K562 (cell line): ENCODE measurements at regions not wholly inside any gene's neighbourhood (a gene's known extent, or its start where the extent isn't known, plus 50 kb on each side); places are given as distances from the start of the nearest gene placed in this dataset.

Source experiments
- ATAC-seq: fragments of 200-7000 bp; cut with Tn5 transposase; 3 replicates; pipeline ENCODE4 v1.9.1; 2020; ENCODE audit warnings: moderate library complexity
- BruUV-seq: library from RNA; stranded (reverse); fragments of 400-500 nt; replicated peaks from 2 replicates; lab custom pipeline; 2021; lab: Mats Ljungman, UMichigan
- CTCF ChIA-PET: fragments of 300-600 bp; formaldehyde crosslinking; extraction: SDS; loops from one replicate; lab custom pipeline; 2021; ENCODE audit warnings: low intra/inter-chr PET ratio; lab: Yijun Ruan, JAX
- POLR2A ChIA-PET: fragments of 300-600, 350-650 bp; sonication (Branson Sonifier 250); formaldehyde crosslinking; extraction: SDS; loops from one replicate; lab custom pipeline; 2021; ENCODE audit warnings: antibody characterized with exemption, inconsistent platforms; lab: Yijun Ruan, JAX
- DNase-seq, 4 experiments: peaks; one replicate each; pipeline versions ENCODE4 v3.0.0 to v3.0.0-alpha.2; 2011 to 2018; ENCODE audit warnings: low spot score in 3 of 4, mixed read lengths in 3 of 4; ENCODE audit errors: extremely low read depth in 1 of 4
- FAIRE-seq: peaks from 2 replicates; lab custom pipeline; 2011; peaks lifted over from hg19 to GRCh38; lab: Jason Lieb, UNC
- H2AFZ ChIP-seq: 2 replicates; pipeline ENCODE4 v1.6.0; 2011; ENCODE audit warnings: low read depth, low read length, control low read depth, inconsistent platforms
- H3K27ac ChIP-seq: fragments of 200-600 bp; 3 replicates; pipeline ENCODE4 v1.8.0; 2011; ENCODE audit warnings: low read depth, mild to moderate bottlenecking, control low read depth, inconsistent platforms, low read length, moderate library complexity, mixed read lengths; ENCODE audit errors: extremely low read depth
- H3K27me3 ChIP-seq, 2 experiments: fragments of 300-600 bp in 1 of 2; 2 replicates in 1 of 2; 3 replicates in 1 of 2; pipeline versions ENCODE4 v1.6.0 to v1.8.0; 2011; ENCODE audit warnings: inconsistent platforms in 2 of 2, low read length in 2 of 2, mild to moderate bottlenecking in 1 of 2, mixed read lengths in 1 of 2, moderate library complexity in 1 of 2; ENCODE audit not compliant: control insufficient read depth in 2 of 2, insufficient read depth in 2 of 2
- H3K36me3 ChIP-seq: fragments of 300-600 bp; 3 replicates; pipeline ENCODE4 v1.8.0; 2011; ENCODE audit warnings: mild to moderate bottlenecking, low read length, inconsistent platforms; ENCODE audit not compliant: control insufficient read depth, insufficient read depth
- H3K4me1 ChIP-seq, 2 experiments: fragments of 200-600 bp in 1 of 2; replicated peaks in 1 of 2; 2 replicates in 1 of 2; 3 replicates in 1 of 2; pipeline versions ENCODE4 v1.5.1 to v1.8.0; 2011; ENCODE audit warnings: inconsistent platforms in 2 of 2, low read length in 2 of 2, mild to moderate bottlenecking in 1 of 2, mixed read lengths in 1 of 2, moderate library complexity in 1 of 2; ENCODE audit not compliant: control insufficient read depth in 2 of 2, insufficient read depth in 2 of 2
- H3K4me2 ChIP-seq: 2 replicates; pipeline ENCODE4 v1.6.1; 2011; ENCODE audit warnings: low read length, control low read depth, inconsistent platforms, mixed read lengths; ENCODE audit not compliant: insufficient read depth
- H3K4me3 ChIP-seq: fragments of 200-600 bp; sonication (generic), shearing (Covaris generic); 2 replicates; pipeline ENCODE4 v1.5.1; 2016; ENCODE audit warnings: control low read depth, inconsistent platforms
- H3K79me2 ChIP-seq: fragments of 200-600 bp; 3 replicates; pipeline ENCODE4 v1.8.0; 2011; ENCODE audit warnings: low read length, inconsistent platforms; ENCODE audit not compliant: control insufficient read depth, insufficient read depth
- H3K9ac ChIP-seq, 2 experiments: 2 replicates each; pipeline versions ENCODE4 v1.6.0 to v1.6.1; 2011; ENCODE audit warnings: low read depth in 2 of 2, low read length in 2 of 2, control low read depth in 1 of 2, inconsistent platforms in 1 of 2, mild to moderate bottlenecking in 1 of 2, mixed read lengths in 1 of 2; ENCODE audit not compliant: insufficient read depth in 1 of 2
- H3K9me1 ChIP-seq: one replicate; pipeline ENCODE4 v1.6.0; 2011; ENCODE audit warnings: inconsistent platforms, mild to moderate bottlenecking, low read length, moderate library complexity; ENCODE audit not compliant: control insufficient read depth, insufficient read depth
- H3K9me3 ChIP-seq: replicated peaks from 2 replicates; pipeline ENCODE4 v1.5.1; 2011; ENCODE audit warnings: low read depth, low read length, inconsistent platforms; ENCODE audit not compliant: control insufficient read depth, insufficient read depth
- H4K20me1 ChIP-seq: replicated peaks from 2 replicates; pipeline ENCODE4 v1.6.1; 2011; ENCODE audit warnings: low read length, inconsistent platforms, mixed read lengths; ENCODE audit not compliant: control insufficient read depth, insufficient read depth
- DIDO1 ChIP-seq: fragments of 450-650 bp; IDR thresholded peaks from 2 replicates; pipeline ENCODE4 v1.6.1; 2016; ENCODE audit warnings: low read depth, missing biosample characterization, missing genetic modification characterization
- ETV5 ChIP-seq: sonication (generic); formaldehyde crosslinking; IDR thresholded peaks from 2 replicates; pipeline ENCODE4 v1.4.0; 2020; ENCODE audit warnings: low read depth, mild to moderate bottlenecking, missing genetic modification reagents
- FOXA3 ChIP-seq, 2 experiments: fragments of 450-650 bp in 1 of 2; sonication (generic) in 1 of 2; formaldehyde crosslinking; IDR thresholded peaks in 1 of 2; conservative IDR thresholded peaks in 1 of 2; 2 replicates each; pipeline versions ENCODE4 v1.4.0 to v1.8.0; 2020 to 2022; ENCODE audit warnings: mild to moderate bottlenecking in 2 of 2, missing genetic modification reagents in 1 of 2
- HDAC1 ChIP-seq, 2 experiments: fragments of 450-650 bp; IDR thresholded peaks; 2 replicates each; pipeline ENCODE4 v1.6.1; 2016 to 2017; ENCODE audit warnings: inconsistent platforms in 1 of 2, mild to moderate bottlenecking in 1 of 2, moderate library complexity in 1 of 2
- HMGXB4 ChIP-seq: sonication (generic); formaldehyde crosslinking; IDR thresholded peaks from 2 replicates; pipeline ENCODE4 v1.8.1; 2023; ENCODE audit warnings: mild to moderate bottlenecking, missing genetic modification reagents
- MAX ChIP-seq: sonication (generic); formaldehyde crosslinking; IDR thresholded peaks from 2 replicates; pipeline ENCODE4 v1.9.0; 2022; ENCODE audit warnings: mild to moderate bottlenecking, missing genetic modification reagents
- MTF1 ChIP-seq: fragments of 250-450 bp; sonication (Bioruptor Pico); IDR thresholded peaks from 2 replicates; pipeline ENCODE4 v1.9.0; 2021; ENCODE audit warnings: moderate library complexity, mild to moderate bottlenecking, inconsistent platforms, borderline replicate concordance
- NR2C2 ChIP-seq, 2 experiments: fragments of 200-800 bp in 1 of 2; sonication (Bioruptor generic) in 1 of 2; sonication (generic) in 1 of 2; formaldehyde crosslinking in 1 of 2; IDR thresholded peaks; 2 replicates each; pipeline versions ENCODE4 v1.6.1 to v1.8.0; 2016 to 2022; ENCODE audit warnings: mild to moderate bottlenecking in 1 of 2, missing compliant biosample characterization in 1 of 2, missing genetic modification characterization in 1 of 2, missing genetic modification reagents in 1 of 2
- POLR2G ChIP-seq: fragments of 200-400 bp; formaldehyde crosslinking; IDR thresholded peaks from 2 replicates; pipeline ENCODE4 v1.6.1; 2017; ENCODE audit warnings: low read depth, mild to moderate bottlenecking, antibody characterized with exemption, low read length, moderate library complexity
- RNF219 ChIP-seq: fragments of 250-450 bp; sonication (Bioruptor Pico); IDR thresholded peaks from 2 replicates; pipeline ENCODE4 v1.5.0; 2022; ENCODE audit warnings: mild to moderate bottlenecking
- SIN3B ChIP-seq: fragments of 450-650 bp; IDR thresholded peaks from 2 replicates; pipeline ENCODE4 v1.6.1; 2017; ENCODE audit warnings: low read depth, mild to moderate bottlenecking, moderate library complexity
- SP2 ChIP-seq: IDR thresholded peaks from 2 replicates; pipeline ENCODE4 v1.6.1; 2011; ENCODE audit warnings: mild to moderate bottlenecking, low read depth, low read length, moderate library complexity; ENCODE audit not compliant: poor library complexity, severe bottlenecking; ENCODE audit errors: extremely low read depth
- U2AF1 ChIP-seq: fragments of 200-400 bp; formaldehyde crosslinking; optimal IDR thresholded peaks from 2 replicates; pipeline ENCODE3; 2017; ENCODE audit warnings: mild to moderate bottlenecking, low read depth, low read length, moderate library complexity
- ZNF146 ChIP-seq: IDR thresholded peaks from one replicate; pipeline ENCODE4 v1.6.1; 2018; ENCODE audit warnings: missing compliant biosample characterization; ENCODE audit not compliant: unreplicated experiment
- ZNF311 ChIP-seq: fragments of 250-450 bp; sonication (Bioruptor Pico); IDR thresholded peaks from 2 replicates; pipeline ENCODE4 v1.4.0; 2020; ENCODE audit warnings: mild to moderate bottlenecking, moderate library complexity
- ZNF583 ChIP-seq: fragments of 250-450 bp; sonication (Bioruptor Pico); IDR thresholded peaks from 2 replicates; pipeline ENCODE4 v1.4.0; 2020
- ZNF668 ChIP-seq: fragments of 250-450 bp; sonication (Bioruptor Pico); IDR thresholded peaks from 2 replicates; pipeline ENCODE4 v1.8.0; 2022; ENCODE audit warnings: mild to moderate bottlenecking, inconsistent platforms
- WGBS: fragments of 100-300 bp; shearing (Covaris generic); methylation state at CpG from one replicate; pipeline ENCODE4 v1.1.6; 2016; ENCODE audit warnings: low coverage, mixed read lengths; ENCODE audit not compliant: insufficient coverage; ENCODE audit errors: missing lambda C conversion rate; 5-methylcytosine and 5-hydroxymethylcytosine counted together
- in situ Hi-C: fragments of 300-500 bp; cut with MboI; formaldehyde crosslinking; loops from 4 replicates; pipeline ENCODE4 v1.15.0; 2018; ENCODE audit warnings: inconsistent platforms, mixed read lengths
- intact Hi-C: fragments of 100-400 bp; cut with micrococcal nuclease; formaldehyde crosslinking; loops from 2 replicates; pipeline ENCODE4 v1.14.2; 2022

GRCh38 chr1:189563784-189564183, 913.9 kb downstream of the BRINP3 start:
- WGBS, result 12% methylated on average over 4 of the region's 4 CpGs
- no peaks in the 10 kb centered on the region for H3K36me3 ChIP-seq
- in situ Hi-C loops, result no loop called here

GRCh38 chr1:189567890-189568289, 909.8 kb downstream of the BRINP3 start:
- Histone ChIP-seq H3K4me2 (no peak overlapping the region), H2AFZ (no peak overlapping the region), H3K27me3 (no peaks in the 10 kb centered on the region), H3K9me3 (no peaks in the 10 kb centered on the region; the same call in 1 of the 2 replicates), H3K27ac (no peak overlapping the region), H4K20me1 (no peaks in the 10 kb centered on the region), H3K9ac (no peak overlapping the region), H3K36me3 (no peaks in the 10 kb centered on the region), H3K9me1 (no peaks in the 10 kb centered on the region), H3K4me1 (no peaks in the 10 kb centered on the region), H3K79me2 (no peaks in the 10 kb centered on the region), H3K4me3 (no peak overlapping the region)
- FAIRE-seq, result no peak
- no TSS peak for BruUV-seq
- WGBS, result 0% methylated on average over 1 of the region's 1 CpG
- POLR2A ChIA-PET, result no interaction called here
- no peak for ATAC-seq
- CTCF ChIA-PET, result no interaction called here
- in situ Hi-C loops, result no loop called here
- DNase-seq, result no peak
- intact Hi-C loops, result no loop called here
- TF ChIP-seq MTF1 (CRISPR knock-in tag) (no peak), RNF219 (CRISPR knock-in tag) (no peak), SIN3B (no peak), ZNF668 (CRISPR knock-in tag) (no peak), SP2 (no peak), FOXA3 (CRISPR knock-in tag; conservative IDR thresholded peaks at IDR 0.05 in 1 of 2, IDR thresholded peaks at IDR 0.05 in 1 of 2) (no peak), ZNF311 (CRISPR knock-in tag) (no peak), POLR2G (no peak), HMGXB4 (CRISPR knock-in tag) (no peak), MAX (no peak)

More at GRCh38 chr1:189563784-189564183, 913.9 kb downstream of the BRINP3 start:
- Histone ChIP-seq H3K79me2 (no peaks in the 10 kb centered on the region), H2AFZ (no peak overlapping the region), H3K9ac (no peak overlapping the region), H4K20me1 (no peaks in the 10 kb centered on the region), H3K9me3 (no peaks in the 10 kb centered on the region; the same call in 1 of the 2 replicates), H3K27me3 (no peaks in the 10 kb centered on the region), H3K9me1 (no peaks in the 10 kb centered on the region), H3K4me2 (no peak overlapping the region), H3K4me3 (no peak overlapping the region), H3K4me1 (no peaks in the 10 kb centered on the region), H3K27ac (no peak overlapping the region)
- intact Hi-C loops, result no loop called here
- ChIA-PET CTCF (interaction anchor here (0.6 kb wide), 1 partner anchor 1138 kb away, joined by 3 read pairs; no protein-coding TSS in a partner anchor), POLR2A (no interaction called here)
- TF ChIP-seq ETV5 (no peak), HDAC1 (IDR thresholded peaks at IDR 0.05) (no peak), NR2C2 (CRISPR knock-in tag; IDR thresholded peaks at IDR 0.05) (no peak), NR2C2 (tag; IDR thresholded peaks at IDR 0.05) (no peak), U2AF1 (no peak), ZNF146 (no peak), DIDO1 (no peak), ZNF583 (no peak)
- DNase-seq (no peak), FAIRE-seq (no peak), ATAC-seq (no peak)
- BruUV-seq, result no TSS peak
